GM08714 (cell line): ENCODE measurements at regions not wholly inside any gene's neighbourhood (a gene's known extent, or its start where the extent isn't known, plus 50 kb on each side); places are given as distances from the start of the nearest gene placed in this dataset.

Experiments used
- H3K4me3 ChIP-seq: fragments of 200-500 bp; sonication (Bioruptor generic); 2 replicates; pipeline ENCODE4 v1.5.1; 2014; ENCODE audit warnings: mild to moderate bottlenecking, low read length, inconsistent platforms
- ZNF274 ChIP-seq: IDR thresholded peaks from 2 replicates; pipeline ENCODE4 v1.6.1; 2012; ENCODE audit warnings: mild to moderate bottlenecking, low read depth, low read length

DNA sequence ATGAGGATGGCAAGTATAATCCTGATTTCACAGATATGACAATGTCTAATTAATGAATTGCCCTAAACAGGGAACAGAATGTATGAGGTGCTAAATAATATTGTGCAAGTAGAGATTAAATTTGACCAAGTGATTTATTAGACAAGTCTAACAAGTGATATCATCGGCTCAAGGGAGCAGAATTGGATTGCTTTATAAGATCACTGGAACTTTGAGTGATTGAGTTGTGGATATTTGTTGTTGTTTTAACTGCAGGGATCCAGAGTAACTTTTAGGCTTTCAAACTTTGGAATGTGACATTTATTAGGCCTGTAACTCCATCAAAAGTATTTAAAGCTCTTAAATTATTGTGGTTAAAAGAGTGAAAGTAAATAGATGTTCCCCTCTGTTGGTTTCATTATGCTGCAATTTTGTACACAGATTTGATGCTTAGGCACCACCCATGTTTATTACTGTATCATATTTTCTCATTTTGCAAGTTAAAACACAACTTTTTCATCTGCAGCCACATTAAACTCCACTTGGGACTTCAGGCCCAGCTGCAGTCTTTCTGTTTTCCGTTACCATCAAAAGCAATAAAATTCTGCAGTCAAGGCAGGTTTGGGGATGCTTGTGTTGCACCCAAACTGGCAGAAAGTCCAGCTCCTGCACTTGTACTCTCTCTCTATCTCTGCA, 206.6 kb downstream of the HLX start:
- no peak overlapping the region for H3K4me3 ChIP-seq
- no peak for TF ChIP-seq ZNF274

DNA sequence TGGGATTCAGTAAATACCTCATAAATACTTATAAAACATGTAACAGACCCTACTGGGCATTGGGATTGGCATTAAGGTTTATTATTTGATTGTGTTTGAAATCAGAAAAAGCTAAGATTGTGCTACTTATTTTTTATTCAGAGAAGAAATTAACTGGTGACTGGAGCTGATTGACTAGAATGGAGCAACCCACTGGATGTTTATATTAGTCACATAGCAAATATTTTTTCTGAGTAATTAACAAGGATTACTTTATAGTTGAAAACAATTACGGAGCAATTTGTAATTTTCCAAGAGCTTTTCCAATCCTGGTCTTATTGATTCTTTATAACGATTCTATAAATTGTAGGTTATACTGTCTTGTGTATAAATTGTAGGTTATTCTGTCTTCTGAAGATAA, 208.7 kb downstream of the HLX start:
- no peak overlapping the region for H3K4me3 ChIP-seq

DNA sequence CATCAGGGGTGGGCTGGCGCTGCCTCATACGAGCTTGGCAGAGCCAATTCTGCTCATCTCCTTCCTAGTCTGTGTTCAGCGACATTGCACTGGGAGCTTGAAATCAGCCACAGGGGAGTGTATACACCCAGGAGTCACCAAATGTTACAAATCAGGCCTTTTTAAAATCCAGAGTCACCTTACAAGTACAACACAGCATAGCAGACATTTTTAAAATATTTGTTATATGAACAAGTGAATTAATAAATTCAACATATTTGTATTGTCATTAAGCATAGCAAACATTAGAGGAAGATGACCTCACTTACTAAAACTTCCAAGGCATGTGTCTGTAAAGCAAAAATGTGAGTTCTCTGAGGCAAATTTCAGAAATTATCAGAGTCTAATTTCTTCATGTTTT, 210.0 kb downstream of the HLX start:
- TF ChIP-seq ZNF274: no peak
- H3K4me3 ChIP-seq: no peak overlapping the region

More for the DNA sequence above, 208.7 kb downstream of the HLX start:
- TF ChIP-seq ZNF274: no peak

DNA sequence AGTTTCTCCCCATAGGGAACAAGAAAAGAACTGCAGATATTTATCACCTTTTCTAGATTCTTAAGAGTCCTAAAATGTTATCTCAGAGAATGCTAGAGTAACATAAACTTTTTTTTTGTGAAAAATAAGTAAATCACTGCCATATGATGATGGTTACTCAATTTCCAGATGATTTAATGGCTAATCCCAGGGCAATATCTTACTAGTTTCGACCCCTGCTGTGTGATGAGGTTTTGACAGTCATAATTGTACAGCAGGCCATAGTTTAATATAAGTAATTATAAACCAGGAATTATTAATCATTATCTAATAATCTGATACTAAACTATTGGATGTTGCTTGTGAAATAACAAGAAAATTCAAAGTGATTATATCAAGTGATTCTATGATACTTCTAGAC, 210.6 kb downstream of the HLX start:
- no peak for TF ChIP-seq ZNF274
- H3K4me3 ChIP-seq: no peak overlapping the region

DNA sequence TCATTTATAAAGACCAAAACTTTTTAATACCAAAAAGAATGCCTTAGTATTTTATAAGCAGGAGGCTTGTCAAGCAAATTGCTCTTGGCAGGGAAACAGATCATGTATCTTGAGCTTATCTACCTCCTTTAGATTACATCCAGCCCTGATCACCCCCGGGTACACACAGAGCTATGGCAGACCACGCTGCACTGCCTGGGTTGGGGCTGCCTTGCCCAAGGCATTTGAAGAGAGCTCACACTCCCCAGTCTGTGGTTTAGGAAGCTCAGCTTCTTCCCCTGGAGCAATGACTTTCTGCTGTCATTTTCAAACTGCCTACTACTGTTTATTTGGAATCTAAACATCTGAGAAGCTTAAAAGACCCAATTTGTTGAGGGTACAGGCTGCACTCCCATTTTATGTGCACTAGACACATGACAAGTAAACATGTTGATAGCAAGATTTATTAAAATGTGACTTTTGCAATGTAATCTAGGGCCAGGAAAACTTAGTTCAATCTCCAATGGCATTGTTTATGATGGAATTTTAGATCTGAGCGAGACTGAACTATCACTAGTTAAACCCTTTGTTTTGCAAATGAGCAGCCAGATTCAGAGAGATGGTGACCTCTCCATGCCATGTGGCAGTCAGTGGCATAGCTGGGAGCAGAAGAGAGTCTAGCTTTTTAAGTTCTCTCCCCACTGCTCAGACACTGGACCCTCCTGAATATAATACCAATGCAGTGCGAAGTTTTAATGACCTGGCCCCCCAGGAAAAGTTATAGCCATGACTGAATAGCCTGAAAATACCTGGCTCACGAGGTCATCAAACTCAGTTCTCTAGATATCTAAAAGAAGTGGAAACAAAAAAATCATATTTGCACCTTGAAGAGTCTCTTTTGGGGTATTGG, 214.9 kb downstream of the HLX start:
- H3K4me3 ChIP-seq: no peak overlapping the region
- TF ChIP-seq ZNF274: no peak

DNA sequence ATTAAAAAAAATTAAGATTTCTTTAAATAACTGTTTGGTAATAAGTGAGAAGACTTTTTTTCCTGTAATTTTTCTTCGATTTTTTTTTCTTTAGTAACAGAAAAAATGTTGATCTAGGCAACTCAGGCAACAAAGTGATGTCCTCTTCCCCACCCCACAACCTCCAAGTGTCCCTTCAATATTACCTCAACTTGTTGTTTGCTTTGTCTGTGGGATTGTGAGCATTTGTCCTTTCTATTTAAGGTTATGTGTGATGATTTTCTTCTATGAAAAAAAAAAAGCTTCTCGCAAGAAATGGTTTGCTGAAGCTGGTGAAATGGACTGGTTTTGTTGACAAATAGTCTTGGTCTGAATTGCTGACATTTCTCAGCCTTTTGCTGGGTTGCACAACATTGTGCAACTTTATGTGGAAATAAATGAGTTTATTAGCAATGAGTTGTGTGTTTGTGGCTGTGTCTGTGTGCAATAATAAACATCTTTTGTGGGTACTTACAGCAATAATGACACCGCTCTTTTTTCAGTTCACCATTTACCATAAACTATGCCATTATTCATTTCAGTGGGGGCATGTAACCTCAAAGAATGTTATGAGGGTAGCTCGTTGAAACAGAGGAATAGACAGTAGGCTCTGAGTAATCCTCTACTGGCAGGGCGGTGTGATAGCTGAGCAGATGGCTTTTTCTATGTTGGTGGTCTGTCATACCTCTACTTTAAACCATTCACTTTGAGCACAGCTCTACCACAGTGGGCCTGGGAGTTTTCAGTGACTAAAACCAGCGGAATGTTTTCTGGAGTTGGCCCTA, 218.4 kb downstream of the HLX start:
- H3K4me3 ChIP-seq: no peak overlapping the region
- no peak for TF ChIP-seq ZNF274

DNA sequence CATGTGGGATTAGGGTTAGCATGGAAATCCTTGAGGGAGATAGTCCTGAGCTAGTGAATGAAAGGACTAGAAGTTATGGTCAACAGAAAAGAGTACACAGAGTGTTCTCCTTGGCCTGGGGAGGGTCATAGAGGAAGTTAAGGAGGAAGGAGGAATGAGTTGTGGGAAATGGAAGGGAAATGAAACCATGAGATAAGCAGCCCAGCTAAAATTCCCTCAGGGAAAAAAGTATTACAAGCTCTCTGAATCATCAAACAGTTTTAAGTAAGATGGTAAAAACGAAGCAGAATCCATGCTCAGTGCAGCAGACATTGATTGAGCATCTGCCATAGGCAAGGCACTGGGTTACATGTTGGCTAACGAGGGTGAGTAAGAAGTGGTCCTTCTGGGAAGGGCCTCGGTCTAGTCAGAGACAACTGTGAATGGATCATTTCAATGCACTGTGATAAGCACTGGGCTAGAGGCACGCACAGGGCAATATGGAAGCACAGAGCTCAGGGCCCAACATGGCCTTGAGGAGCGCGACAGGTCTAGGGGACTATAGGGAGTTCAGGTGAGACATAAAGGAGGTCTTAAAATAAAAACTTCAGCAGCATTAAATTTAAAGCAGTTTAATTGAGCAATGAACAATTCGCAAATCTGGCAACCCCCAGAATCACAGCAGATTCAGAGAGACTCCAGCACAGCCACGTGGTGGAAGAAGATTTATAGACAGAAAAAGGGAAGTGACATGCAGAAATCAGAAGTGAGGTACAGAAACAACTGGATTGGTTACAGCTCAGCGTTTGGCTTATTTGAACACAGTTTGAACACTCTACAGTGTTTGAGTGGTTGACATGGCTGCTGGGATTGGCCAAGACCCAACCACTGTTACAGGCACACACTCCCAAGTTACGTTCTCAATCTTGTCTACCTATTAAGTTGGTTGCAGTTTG, 219.5 kb downstream of the HLX start:
- TF ChIP-seq ZNF274: no peak
- no peak overlapping the region for H3K4me3 ChIP-seq

DNA sequence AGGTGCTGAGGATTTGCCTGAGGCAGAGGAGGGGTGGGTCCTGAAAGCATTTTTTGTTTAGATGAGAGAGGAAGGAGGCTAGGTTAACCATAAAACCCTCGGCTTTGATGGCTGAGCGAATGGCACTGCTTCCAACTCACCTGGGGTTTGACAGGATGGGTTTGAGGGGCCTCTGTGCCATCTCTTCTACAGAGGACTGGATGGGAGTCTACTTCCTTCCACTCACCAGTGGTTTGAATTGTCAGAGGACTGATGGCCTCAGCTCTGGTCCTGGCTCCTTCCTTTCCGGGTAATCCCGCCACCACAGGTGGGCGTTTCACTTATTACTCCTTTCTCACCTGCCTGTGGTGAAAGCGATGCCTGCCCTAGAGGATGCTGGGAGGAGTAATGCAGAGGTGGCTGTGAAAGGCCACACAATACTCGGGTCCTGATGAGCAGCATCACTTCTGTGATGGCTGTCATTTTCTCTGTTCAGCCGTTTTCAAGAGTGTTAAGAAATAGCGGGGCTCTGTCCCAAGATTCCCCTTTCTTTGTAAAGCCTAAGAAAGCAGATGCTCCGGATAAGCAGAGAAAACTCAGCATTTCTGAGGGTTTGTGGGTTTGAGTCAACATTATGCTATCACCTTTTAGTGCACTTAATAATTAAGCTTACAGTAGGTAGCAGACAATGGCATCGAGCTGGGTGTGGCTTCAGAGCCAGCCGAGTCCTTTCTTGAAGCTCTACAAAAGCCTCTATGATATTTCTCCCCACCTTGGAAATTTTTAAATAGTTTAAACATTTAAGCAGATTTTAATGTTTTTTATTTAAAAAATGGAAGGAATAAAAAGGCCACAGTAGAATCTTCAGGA, 220.7 kb downstream of the HLX start:
- no peak overlapping the region for H3K4me3 ChIP-seq
- TF ChIP-seq ZNF274: no peak

DNA sequence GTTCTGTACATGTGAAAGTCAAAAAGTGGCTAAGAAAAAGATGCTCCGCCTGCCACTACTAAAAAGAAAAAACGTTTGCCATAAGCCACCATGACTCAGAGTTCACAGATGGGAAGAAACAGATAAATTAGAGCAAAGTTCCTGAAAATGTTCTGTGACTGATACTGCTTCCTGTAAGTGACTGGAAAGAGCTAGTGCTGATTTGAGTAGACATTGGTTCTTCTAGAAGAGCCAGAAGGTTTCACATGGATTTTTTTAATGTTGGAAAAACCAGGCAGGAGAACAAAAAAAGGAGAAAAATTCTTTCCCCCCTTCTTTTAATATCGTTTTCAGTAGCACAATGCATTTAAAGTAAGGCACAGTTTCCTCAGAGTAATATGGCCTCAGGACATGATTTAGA, 221.4 kb downstream of the HLX start:
- H3K4me3 ChIP-seq: no peak overlapping the region
- no peak for TF ChIP-seq ZNF274

DNA sequence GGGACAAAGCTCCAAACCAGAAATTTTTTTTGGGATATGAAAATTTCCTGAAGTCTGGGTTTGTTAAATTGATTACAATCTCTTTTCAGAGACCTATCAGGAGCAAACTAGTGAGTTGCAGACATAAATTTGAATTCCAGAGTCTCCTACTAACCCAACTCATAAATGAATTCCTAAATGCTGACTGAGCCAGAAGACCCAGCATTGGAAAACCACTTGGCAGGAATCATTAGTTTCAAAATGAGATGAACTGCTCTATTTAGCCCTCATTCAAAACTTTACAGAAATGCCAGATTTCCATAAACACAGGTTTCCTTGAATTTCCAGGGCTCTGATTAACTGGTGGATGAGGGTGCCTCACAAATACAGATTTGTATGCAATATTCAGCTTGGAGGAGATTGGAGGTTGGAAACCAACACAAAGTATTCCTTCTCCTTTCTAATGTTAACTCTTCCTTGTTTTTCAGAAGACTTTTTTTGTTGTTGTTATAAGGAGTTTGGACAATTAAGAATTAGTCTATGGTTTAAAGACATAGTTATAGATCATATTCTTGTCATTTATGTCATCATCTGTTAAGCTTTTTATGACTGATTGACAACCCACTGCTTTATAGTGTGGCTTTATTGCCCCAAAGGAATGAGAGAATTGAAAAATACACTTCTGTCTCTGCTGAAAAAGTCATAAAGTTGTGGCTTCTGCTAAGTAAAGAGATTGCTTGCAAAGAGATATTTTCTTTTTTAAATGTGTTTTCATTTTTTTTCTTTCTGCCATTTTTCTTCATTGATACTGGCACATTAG, 222.8 kb downstream of the HLX start:
- no peak for TF ChIP-seq ZNF274
- H3K4me3 ChIP-seq: no peak overlapping the region

DNA sequence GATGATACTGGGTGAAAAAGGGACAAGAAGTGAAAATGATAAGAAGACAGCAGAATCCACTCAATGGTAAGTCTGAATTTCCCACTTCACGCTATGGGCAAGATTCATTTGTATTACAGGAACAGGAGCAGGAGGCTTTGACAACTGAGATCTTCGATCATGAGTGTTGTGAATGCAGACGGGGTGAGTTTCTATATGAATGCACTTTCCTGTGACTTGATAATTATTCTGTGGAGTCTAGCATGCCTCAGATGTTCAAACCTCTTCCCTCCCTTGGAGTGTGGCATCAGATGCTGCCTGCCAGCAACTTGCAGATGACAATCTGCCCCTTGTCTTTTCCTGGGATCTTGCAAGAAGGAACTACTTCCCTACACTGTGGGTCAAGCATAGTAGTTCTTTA, 225.4 kb downstream of the HLX start:
- TF ChIP-seq ZNF274: no peak
- H3K4me3 ChIP-seq: no peak overlapping the region

DNA sequence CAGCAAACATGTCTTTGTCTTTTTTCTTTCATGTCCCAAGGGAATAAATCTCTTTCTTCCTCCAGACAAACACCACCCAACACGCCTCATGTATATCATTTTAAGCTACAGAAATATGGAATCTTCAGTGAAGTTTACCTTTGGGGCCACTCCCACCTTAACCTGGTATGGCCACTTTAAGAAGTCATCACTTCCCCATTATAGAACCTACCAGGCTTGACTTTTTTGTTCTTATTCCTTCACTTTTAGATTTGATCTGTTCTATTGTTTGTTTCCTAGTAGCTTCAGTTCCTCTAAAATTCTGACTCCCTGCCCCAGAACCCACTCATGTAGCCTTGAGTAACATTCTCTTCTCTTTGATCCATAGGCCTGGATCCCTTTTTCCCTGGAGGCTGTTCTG, 226.3 kb downstream of the HLX start:
- H3K4me3 ChIP-seq: no peak overlapping the region
- TF ChIP-seq ZNF274: no peak
